Loucy (cell line): ENCODE measurements at regions not wholly inside any gene's neighbourhood (a gene's known extent, or its start where the extent isn't known, plus 50 kb on each side); places are given as distances from the start of the nearest gene placed in this dataset.

Source experiments
- H2AFZ ChIP-seq: fragments of 200-600 bp; sonication (generic); 2 replicates; pipeline ENCODE4 v1.6.0; 2016; ENCODE audit warnings: antibody characterized with exemption, mild to moderate bottlenecking, low read length, moderate library complexity
- H3F3A ChIP-seq: fragments of 200-600 bp; 2 replicates; pipeline ENCODE4 v1.6.0; 2016; ENCODE audit warnings: antibody characterized with exemption, low read depth, mild to moderate bottlenecking
- H3K27me3 ChIP-seq: fragments of 200-600 bp; sonication (generic); 2 replicates; pipeline ENCODE4 v1.6.1; 2014; ENCODE audit warnings: low read length, mild to moderate bottlenecking; ENCODE audit not compliant: insufficient read depth, poor library complexity, severe bottlenecking
- H3K36me3 ChIP-seq: fragments of 200-600 bp; sonication (generic); 2 replicates; pipeline ENCODE4 v1.6.1; 2016; ENCODE audit warnings: low read length; ENCODE audit not compliant: insufficient read depth
- H3K4me1 ChIP-seq: fragments of 200-600 bp; sonication (generic); 2 replicates; pipeline ENCODE4 v1.5.1; 2014; ENCODE audit warnings: low read length, mild to moderate bottlenecking; ENCODE audit not compliant: insufficient read depth, poor library complexity, severe bottlenecking
- H3K4me2 ChIP-seq: fragments of 200-600 bp; sonication (generic); 2 replicates; pipeline ENCODE4 v1.6.0; 2014; ENCODE audit warnings: antibody characterized with exemption, low read length, low read depth, mild to moderate bottlenecking; ENCODE audit not compliant: poor library complexity, severe bottlenecking
- H3K4me3 ChIP-seq: fragments of 200-600 bp; sonication (generic); 2 replicates; pipeline ENCODE4 v1.5.1; 2014; ENCODE audit warnings: low read length, mild to moderate bottlenecking, mixed read lengths; ENCODE audit not compliant: poor library complexity, severe bottlenecking
- H3K79me2 ChIP-seq: fragments of 200-600 bp; sonication (generic); 2 replicates; pipeline ENCODE4 v1.6.1; 2014; ENCODE audit warnings: low read length; ENCODE audit not compliant: insufficient read depth
- H3K9ac ChIP-seq: fragments of 200-600 bp; sonication (generic); 2 replicates; pipeline ENCODE4 v1.6.0; 2014; ENCODE audit warnings: mild to moderate bottlenecking, low read depth, low read length, moderate library complexity; ENCODE audit not compliant: poor library complexity, severe bottlenecking
- H3K9me2 ChIP-seq: fragments of 200-600 bp; sonication (generic); replicated peaks from 2 replicates; pipeline ENCODE4 v1.6.1; 2016; ENCODE audit warnings: low read depth, low read length, mixed read lengths
- H3K9me3 ChIP-seq: fragments of 200-600 bp; sonication (generic); 2 replicates; pipeline ENCODE4 v1.6.1; 2014; ENCODE audit warnings: mild to moderate bottlenecking, antibody characterized with exemption, low read length, low read depth; ENCODE audit not compliant: insufficient read depth
- H4K20me1 ChIP-seq: fragments of 200-600 bp; sonication (generic); 2 replicates; pipeline ENCODE4 v1.6.0; 2014; ENCODE audit warnings: antibody characterized with exemption, low read length, mild to moderate bottlenecking; ENCODE audit not compliant: insufficient read depth, poor library complexity, severe bottlenecking
- CTCF ChIP-seq: fragments of 200-600 bp; sonication (generic); conservative IDR thresholded peaks from 2 replicates; pipeline ENCODE4 v1.5.1; 2014; ENCODE audit warnings: mild to moderate bottlenecking, antibody characterized with exemption, low read length
- EZH2phosphoT487 ChIP-seq: fragments of 200-600 bp; IDR thresholded peaks from 2 replicates; pipeline ENCODE4 v1.6.1; 2018; ENCODE audit warnings: antibody characterized with exemption, mild to moderate bottlenecking, moderate library complexity, borderline replicate concordance

- Histone ChIP-seq H4K20me1 (no peaks in the 10 kb centered on the region), H3F3A (no peaks in the 10 kb centered on the region), H3K4me1 (peaks cover 26% of the 10 kb centered on the region), H3K27me3 (no peaks in the 10 kb centered on the region), H3K79me2 (no peaks in the 10 kb centered on the region), H3K36me3 (no peaks in the 10 kb centered on the region), H2AFZ (no peak overlapping the region), H3K9me2 (no peaks in the 10 kb centered on the region), H3K9ac (no peak overlapping the region), H3K9me3 (no peaks in the 10 kb centered on the region), H3K4me2 (no peak overlapping the region), H3K4me3 (no peak overlapping the region)
- TF ChIP-seq CTCF: peak; percentile 61
- TF ChIP-seq EZH2phosphoT487: no peak
Measured at GRCh38 chr4:144572660-144573059, 73.3 kb upstream of the HHIP start.

GRCh38 chr4:144574000-144574399 is 72.0 kb upstream of the HHIP start:
- H3F3A ChIP-seq: no peaks in the 10 kb centered on the region
- H3K4me1 ChIP-seq: peaks cover 26% of the 10 kb centered on the region
- H3K9me3 ChIP-seq: no peaks in the 10 kb centered on the region
- no peak overlapping the region for H3K9ac ChIP-seq
- H3K27me3 ChIP-seq: no peaks in the 10 kb centered on the region
- H4K20me1 ChIP-seq: no peaks in the 10 kb centered on the region
- no peaks in the 10 kb centered on the region for H3K36me3 ChIP-seq
- H3K9me2 ChIP-seq: no peaks in the 10 kb centered on the region
- no peak overlapping the region for H3K4me3 ChIP-seq
- H3K4me2 ChIP-seq: peak overlapping the region; percentile 34
- no peak overlapping the region for H2AFZ ChIP-seq
- TF ChIP-seq EZH2phosphoT487 (no peak), CTCF (no peak)
- H3K79me2 ChIP-seq: no peaks in the 10 kb centered on the region

GRCh38 chr4:144574509-144574908 is 71.4 kb upstream of the HHIP start:
- no peaks in the 10 kb centered on the region for H3K27me3 ChIP-seq
- peaks cover 25% of the 10 kb centered on the region for H3K4me1 ChIP-seq
- no peaks in the 10 kb centered on the region for H3K79me2 ChIP-seq
- H3K9me3 ChIP-seq: no peaks in the 10 kb centered on the region
- peak overlapping the region; percentile 34 for H3K4me2 ChIP-seq
- H3K9me2 ChIP-seq: no peaks in the 10 kb centered on the region
- H2AFZ ChIP-seq: no peak overlapping the region
- H3K36me3 ChIP-seq: no peaks in the 10 kb centered on the region
- no peaks in the 10 kb centered on the region for H3F3A ChIP-seq
- no peaks in the 10 kb centered on the region for H4K20me1 ChIP-seq
- TF ChIP-seq CTCF (no peak), EZH2phosphoT487 (no peak)
- no peak overlapping the region for H3K4me3 ChIP-seq
- H3K9ac ChIP-seq: no peak overlapping the region
